Non-pigmented ciliary epithelial cell (primary cell): ENCODE measurements at regions not wholly inside any gene's neighbourhood (a gene's known extent, or its start where the extent isn't known, plus 50 kb on each side); places are given as distances from the start of the nearest gene placed in this dataset.
A peak's percentile ranks its signal among the peaks of the same experiment; 100 is the strongest.
"Not testable (repeated sequence)": the region's sequence is repeated elsewhere in the genome, so short reads cannot be mapped to it uniquely, and the experiment has no call there.

ENCODE experiments used
- DNase-seq: peaks from one replicate; pipeline ENCODE4 v3.0.0-alpha.2; 2010; ENCODE audit warnings: low read depth

DNA sequence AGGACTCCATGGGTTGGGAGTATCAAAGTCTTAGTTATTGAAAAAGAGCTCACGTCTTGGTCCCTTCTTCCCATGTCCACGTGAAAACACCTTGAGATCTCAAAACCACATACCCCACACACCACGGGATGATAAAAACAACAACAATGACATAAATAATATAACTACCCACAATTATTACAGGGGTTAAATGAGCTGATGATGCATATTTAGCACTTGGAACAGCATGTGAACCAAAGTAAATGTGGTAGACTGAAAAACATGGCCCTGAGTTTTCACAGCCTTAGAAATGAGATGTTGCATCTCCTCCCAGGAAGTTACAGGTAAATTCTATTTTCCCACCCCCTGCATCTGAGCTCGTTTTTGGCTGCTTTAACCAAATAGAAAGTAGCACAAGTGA, 208.9 kb downstream of the C16orf95 start:
- no peak for DNase-seq

DNA sequence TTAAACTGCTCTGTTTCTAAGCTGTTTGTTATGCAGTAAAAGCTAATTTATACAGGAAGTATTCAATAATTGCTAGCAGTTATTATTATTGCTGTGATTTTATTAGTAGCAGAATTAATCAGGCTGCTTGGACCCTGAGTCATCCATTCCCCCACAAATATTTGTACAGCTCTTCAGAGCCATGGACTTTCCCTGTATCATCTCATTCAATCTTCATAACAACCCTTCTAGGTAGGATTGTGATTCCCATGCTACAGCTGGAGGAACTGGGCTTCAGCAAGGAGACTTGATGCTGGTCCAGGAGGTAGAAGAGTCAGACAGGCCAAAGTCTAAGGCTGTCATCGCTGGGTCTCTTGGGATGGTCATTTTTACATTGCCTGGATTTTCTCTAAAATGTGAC, 208.3 kb downstream of the C16orf95 start:
- no peak for DNase-seq

DNA sequence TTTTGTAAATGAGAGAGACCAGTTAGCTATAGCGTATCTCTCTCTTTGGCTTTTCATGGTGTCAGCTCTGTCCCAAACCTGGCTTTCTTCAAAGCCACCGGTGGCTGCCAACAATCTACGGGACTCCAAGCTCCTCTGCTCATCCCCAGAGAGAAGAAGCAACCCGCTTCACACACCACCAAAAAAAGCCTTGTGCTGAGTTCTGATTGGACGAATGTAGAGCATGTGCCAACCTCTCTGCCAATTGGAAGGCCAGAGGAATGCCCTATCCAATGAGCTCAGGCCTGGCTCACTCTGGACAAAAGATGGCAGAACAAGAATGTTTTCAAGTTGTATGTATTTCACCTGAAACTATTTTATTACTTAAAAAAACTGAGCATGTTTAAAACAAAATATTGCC, 202.4 kb downstream of the C16orf95 start:
- no peak for DNase-seq

DNA sequence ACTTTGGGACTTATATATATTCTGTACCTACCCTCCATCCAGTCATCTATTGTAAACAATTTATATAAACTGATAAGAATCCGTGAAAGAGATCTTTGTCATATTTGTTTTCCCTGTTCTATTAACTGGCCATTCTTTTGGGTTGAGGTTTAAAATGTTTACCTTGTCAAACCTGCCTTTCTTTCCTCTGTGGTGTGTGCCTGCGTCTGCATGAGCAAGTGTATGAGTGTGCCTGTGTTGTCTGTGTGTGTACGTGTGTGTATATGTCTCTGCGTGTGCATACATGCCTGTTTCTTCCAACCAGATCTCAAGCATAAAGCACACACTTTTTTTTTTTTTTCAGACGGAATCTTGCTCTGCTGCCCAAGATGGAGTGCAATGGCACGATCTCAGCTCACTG, 201.5 kb downstream of the C16orf95 start:
- no peak for DNase-seq

DNA sequence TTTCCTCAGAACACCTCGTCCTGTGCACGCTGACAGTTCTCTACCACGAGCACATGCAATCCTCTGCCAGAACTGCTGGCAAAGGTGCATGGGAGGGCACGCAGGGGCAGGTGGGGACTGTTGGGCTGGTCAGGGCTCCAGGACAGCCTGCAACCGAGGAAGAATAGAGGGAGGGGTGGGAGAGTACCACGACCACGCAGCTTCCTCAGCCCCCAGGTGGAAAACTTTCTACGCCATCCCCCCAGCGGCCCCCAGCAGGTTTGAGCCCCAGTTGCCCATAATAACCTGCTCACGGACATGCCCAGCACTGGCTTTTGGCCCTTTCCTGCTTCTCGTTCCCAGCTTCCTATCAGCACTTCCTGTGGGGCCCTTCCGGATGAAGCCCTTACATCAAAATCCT, 199.3 kb downstream of the C16orf95 start:
- DNase-seq = no peak

DNA sequence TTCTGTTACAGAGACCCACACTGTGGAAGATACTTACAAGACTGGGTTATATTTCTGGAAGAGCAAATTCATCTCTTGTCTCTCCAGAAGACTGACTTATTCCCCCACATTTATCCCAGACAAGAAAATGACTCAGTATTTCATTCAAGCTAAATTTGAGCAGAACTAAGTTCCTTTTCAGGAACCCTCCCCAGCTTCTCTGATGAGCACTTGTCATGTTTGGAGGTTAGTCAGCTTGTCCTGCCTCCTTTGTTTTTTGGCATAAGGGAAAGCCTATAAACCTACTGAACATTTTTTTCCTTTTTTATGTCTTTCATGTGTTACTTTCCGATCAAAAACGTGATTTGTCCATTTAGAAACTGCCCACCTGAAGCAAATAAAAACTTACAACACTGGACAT, 198.0 kb downstream of the C16orf95 start:
- no peak for DNase-seq

DNA sequence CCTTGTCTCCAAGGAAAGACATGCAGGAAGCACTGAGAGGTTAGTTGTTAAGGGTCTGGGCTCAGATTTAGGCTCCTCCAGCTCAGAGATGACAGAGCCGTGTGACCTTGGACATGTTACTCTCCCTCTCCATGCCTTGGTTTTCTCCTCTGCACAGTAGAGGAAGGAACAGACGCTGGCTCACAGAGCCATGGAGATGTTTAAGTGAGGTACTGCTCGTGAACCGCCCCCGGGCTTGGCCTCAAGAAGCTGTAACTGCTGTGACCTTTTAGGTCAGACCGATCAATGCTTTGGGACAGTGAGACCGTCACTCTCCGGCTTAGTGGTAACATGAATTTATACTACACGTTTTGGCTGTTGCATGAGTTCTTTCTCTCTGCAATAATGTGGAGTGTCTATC, 197.4 kb downstream of the C16orf95 start:
- DNase-seq = no peak

DNA sequence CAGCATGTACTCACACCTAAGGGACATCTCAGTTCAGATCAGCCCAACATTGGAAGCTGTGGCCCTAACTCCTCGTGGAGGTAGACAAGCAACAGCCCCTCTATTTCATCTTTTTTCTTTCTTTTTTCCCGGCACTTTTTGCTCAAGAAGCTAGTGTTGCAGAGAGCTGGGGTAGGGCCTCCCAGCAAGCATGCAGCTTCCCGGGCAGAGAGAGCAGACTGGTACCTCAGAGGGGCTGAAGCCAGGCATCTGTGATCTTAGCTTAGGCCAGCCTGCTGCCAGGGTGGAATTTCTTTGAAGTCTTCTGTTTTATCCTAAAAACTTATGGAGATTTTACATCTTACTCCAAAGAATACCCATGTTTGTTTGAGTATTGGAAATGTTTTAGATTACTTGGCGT, 195.4 kb downstream of the C16orf95 start:
- DNase-seq = no peak

DNA sequence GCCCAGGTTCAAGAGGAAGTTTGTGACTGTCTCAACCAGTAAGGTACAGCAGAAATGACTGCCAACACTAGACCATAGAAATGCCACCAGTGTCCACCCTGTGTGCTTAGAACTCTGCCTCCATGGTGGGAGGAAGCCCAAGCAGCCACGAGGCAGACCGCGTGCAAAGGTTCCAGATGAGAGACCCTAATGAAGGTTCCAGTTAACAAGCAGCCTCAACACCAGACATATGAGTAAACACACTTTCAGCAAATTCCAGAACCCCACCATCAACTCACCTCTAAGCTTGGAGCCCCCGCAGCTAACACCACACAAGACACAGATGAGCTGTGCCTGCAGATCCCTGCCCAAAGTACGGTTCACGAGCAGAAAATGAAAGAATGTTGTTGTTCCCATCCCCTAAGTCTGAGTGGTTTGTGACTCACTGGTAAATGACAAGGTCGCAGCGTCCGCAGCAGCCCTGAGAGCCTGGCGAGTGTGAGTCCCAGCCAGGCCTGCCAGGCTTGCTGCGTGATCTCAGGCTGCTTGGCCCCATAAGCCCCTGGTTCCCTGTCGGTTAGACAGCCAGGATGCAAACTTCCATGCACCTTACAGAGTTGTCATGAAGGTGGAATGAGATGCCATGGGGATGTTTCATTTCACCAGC, 193.7 kb downstream of the C16orf95 start:
- no peak for DNase-seq

DNA sequence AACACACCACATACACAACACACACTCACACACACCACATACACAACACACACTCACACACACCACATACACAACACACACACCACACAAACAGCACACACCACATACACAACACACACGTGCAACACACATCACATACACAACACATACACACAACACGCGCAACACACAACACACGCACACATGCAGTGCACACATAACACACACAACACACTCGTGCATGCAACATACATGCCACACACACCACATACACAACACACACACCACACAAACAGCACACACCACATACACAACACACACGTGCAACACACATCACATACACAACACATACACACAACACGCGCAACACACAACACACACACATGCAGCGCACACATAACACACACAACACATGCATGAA, 192.8 kb downstream of the C16orf95 start:
- not testable (repeated sequence) for DNase-seq

DNA sequence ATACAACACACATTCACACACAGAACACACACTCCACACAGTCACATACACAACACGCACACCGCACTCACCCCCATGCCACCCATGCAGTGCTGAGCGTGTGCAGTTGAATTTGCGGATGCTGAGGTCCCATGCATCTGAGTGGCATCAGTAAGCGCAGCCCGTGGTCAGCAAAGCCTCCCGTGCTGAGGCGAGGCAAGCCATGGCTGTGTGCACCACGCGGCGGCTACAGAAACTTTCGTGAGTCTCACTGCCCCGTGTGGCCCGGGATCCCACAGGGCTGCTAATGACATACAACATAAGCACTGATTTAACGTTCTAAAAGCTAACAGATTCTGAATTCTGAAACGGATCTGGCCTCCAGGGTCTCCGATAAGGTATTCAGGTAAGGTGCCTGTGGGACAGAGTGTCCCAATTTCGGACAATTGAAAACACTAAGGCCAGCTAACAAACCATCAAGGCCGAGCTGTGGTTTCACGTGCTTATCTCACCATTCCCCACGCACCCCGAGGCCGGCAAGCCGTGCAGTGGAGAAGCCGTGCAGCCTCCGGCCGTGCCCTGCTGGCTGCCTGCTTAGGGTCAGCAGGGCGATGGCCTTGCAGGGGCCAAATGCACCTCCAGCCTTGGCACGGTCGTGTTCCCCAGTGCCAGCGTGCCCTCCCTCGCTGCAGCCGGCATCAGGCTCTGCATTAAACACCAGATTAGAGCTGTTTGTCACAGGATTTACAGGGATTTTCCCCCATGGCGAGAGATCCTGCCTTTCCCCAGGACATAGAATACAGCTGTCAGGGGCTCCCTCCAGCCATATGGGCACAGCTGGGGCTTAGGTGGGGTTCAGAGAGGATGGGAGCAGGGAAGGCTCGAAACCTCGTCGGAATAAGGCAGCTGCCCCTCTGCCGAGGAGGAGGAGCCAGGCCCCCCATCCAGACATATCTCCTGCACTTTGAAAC, 191.7 kb downstream of the C16orf95 start:
- DNase-seq = no peak

DNA sequence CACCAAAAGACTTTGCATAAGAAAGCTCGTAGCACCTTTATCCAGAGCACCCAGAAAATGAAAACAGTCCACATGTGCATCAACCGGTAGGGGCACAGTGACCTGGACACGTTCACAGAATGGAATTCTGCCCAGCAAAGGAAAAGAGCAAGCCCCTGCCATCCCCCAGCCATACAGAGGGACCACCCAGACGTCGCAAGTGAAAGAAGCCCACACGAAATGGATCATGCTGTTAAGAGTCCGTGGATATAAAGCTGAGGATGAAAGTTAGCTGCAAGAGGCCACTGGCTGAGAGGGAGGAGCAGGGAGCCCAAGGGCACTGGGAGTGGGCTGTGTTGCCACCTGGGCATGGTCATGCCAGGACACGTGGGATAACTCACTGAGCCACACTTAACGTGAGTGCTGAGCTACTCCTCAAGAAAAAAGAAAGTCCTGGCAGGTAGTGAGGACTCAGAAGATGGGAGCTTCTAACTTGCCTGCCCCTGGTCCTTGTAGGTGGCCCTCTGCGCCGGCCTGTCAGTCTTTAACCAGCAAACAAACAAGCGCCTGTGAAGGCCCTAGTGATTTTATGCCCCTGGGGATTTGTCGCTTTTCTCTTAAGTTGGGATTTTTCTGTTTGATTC, 190.7 kb downstream of the C16orf95 start:
- no peak for DNase-seq

DNA sequence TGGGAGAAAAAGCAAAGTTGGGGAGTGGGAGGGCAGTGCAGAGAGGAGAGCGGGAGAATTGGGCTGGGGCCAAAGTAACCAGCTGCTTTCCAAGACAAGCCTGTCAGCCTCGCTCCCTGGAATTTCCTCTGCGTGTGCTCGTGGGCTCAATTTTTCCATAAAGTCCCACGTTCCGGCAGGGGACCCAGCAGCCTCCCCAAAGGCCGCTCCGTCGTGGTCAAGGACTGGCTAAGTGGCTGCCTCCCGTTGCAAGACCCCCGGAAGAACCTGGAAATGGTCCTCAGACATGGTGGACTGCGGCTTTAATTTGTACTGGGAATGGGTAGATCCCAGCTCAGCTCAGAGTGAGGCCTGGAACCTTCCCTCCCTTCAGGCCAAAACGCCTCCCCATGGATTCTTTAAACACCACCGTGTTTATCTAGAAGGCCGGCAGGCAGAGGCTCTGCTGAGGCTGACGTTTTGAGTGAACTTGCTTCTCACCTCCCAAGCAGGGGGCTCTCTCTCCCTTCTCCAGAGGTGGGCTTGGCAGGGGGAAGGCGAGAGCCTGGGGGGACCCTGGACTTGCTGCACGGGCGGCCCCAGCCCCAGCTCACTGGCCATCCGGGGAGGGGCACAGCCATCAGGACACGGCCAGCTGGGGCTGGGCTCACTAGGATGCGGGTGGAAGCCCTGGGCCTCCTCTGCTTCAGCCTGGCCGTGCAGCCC, 190.0 kb downstream of the C16orf95 start:
- DNase-seq = no peak

DNA sequence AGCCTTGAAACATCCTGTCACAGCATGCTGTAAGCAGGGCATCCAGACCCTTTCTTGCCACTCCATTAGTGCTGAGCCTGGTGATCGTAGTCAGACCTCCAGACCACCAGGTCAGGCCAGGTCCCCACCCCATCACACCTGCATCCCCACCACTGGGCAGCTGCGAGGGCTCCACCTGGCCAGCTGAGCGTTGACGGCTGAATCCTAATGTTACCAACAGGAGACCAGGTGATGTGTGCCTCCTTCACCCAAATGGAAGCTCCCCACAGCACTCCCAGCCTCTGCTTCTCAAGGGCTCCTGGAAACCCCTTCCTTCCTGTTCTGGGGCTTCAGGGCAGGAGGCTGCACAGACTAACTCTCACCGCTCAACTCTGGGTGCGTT, 189.4 kb downstream of the C16orf95 start:
- no peak for DNase-seq

DNA sequence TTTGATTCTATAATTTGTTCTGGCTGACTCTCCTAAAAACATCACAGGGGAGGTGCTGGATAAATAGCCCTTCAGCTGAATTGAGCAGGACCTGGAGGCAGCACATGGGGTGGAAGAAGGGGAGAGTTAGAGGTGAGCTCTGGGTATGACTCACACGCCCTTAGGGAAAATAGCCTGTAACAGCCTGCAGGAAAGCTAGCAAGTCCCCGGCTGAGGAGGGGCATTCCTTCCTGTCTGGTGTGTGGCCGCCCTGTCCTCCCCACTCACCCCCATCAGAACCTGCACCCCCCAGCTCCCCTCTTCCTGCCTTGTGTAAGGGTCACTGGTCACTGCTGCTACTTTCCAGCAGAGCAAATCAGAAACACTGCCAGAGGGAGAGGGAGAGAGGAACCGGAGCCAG, 187.4 kb downstream of the C16orf95 start:
- DNase-seq = no peak

DNA sequence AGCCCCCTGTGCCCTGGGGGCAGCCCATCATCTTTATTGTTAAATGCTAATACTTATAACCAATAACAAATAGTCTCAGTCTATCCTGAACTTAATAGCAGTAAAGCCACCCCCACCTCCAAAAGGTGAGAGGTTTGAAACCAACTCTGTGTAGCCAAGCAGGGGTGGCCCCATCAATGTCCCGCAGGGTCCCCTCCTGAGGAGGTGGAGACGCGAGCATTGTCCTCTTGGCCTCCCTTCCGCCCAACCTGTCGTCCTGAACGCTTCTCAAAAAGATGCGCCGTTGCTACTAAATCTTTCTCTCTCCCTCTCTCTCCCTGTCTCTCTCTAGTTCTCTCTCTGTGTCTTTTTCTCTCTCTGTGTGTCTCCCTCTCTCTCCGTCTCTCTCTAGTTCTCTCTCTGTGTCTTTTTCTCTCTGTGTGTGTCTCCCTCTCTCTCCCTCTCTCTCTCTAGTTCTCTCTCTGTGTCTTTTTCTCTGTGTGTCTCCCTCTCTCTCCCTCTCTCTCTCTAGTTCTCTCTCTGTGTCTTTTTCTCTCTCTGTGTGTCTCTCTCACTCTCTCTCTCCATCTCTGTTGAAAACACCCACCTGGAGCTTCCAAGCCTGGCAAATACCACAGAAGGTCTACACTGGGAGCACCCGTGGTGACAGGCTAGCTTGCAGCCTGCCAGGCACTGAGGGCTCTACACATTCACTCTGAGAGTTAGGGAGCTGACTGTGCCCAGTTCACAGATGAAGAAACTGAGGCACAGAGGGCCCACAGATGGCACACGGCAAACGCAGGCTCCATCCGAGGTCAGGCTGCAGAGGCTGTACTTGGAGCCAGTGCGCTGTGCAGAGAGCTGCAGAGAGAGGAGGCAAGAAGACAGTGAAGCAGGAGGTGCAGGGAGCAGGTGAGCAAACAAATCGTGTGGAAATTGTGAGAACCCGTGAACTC, 185.9 kb downstream of the C16orf95 start:
- no peak for DNase-seq

DNA sequence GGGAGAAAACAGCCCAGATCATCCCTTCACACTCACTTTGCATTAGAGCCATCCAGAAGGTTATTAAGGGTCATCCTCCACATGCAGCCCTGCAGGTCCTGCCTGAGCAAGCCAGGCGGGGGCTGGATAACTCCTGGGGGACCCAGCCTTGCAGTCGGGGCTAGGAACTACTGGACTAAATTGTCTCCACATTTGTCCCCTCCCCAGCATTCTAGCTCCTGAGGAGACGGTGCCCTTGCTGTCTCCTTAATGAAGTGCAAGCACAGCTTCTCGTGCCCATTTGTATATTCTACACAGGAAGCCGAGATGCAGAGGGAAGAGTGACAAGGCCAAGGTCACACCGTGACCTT, 185.2 kb downstream of the C16orf95 start:
- no peak for DNase-seq

DNA sequence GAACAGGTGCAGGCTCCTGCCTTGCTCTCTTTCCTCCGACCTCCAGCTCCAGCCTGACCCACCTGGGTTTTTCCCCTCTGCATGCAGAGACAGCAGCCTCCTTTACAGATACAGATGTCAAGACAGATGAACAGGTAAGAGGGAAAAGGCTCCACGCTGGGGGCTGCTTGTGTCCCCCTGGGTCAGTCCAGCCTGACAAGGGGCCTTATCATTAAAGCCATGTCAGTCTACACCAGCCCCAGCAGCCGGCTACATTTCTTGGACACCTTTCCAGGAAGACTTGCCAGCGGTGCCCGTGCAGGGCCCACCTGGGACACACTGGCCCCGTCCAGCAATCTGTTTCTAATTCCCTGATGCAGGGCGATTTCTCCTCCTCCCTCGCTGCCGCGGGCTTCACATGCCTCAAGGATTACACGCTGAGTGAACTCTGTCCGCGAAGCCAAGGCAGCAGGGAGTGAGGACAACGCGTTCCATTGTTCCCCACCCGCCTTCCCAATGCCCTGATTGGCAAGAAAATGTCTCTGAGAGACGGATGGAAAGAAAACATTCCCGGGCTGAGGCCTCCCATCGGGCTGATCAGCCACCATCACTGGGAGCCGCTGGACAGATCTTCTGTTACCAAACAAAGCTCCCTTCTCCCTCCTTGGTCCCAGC, 184.7 kb downstream of the C16orf95 start:
- peak; percentile 50 for DNase-seq

DNA sequence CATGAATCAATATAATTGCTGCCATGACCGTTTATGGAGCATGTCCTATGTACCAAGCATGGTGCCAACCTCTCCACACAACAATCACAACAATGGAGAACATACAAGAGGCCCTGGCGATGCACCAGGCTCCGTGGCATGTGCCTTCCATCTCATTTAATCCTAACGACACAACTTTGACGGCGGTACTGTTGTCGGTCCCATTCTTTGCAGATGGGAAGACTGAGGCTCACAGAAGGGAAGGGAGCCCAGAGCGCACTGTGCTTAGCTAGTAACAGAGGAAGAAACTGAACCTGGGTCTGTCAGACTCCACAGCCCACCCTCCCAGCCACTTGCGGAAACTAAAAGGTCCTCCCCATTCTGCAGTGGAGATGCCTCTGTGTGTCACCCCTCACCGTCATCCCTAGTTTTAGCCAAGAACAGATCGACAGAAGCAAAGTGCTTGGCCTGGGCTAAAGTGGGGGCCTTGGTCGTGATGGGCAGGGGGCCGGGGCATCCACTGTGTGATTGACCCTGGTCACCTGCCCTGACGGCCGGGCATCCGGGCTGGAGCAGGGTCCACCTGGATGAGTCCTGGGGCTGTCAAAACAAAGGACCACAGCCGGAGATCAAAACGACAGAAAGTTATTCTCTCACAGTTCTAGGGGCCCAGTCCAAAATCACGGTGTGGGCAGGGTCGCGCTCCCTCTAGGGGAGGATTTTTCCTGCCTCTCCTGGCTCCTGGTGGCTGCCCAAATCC, 183.9 kb downstream of the C16orf95 start:
- DNase-seq = no peak

DNA sequence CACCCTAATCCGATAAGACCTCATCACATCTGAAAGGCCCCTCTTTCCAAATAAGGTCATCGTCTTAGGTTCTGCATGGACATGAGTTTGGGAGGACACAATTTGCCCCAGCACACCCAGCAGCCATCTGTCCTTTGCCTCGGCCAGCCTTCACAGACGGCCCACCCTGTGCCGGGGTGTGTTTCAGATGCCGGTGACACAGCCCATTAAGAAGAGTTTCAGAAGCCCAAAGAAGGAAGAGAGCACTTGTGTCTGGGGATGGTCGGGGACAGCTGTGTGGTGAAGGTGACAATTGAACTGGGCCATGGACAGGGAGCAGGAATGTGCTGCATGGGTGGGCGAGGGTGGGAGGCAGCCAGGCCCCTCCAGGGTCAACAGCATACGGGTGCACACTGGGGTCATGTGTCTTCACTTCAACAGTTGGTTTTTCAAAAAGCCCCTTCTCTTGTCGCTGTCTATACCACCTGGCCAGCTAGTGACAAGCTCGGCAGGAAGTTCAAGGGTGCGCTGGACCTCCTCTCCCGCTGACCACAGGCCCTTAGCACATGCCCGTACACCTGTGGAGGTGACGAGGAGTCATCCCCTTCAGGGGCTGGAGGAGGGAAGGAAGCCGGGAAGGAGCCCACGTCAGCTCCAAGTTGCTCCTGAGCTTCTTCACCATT, 183.1 kb downstream of the C16orf95 start:
- no peak for DNase-seq
